Cardiac fibroblast (primary cell): ENCODE measurements at regions not wholly inside any gene's neighbourhood (a gene's known extent, or its start where the extent isn't known, plus 50 kb on each side); places are given as distances from the start of the nearest gene placed in this dataset.

Experiments
- DNase-seq, 2 donors: peaks; one replicate each; pipeline versions ENCODE4 v3.0.0 to v3.0.0-alpha.2; 2010; ENCODE audit warnings: low read depth in 2 of 2
- H3K4me3 ChIP-seq, 2 donors: replicated peaks in 1 of 2; 1 replicate in 1 of 2; 2 replicates in 1 of 2; pipeline ENCODE4 v1.5.1; 2011; ENCODE audit warnings: low read depth in 2 of 2, low read length in 2 of 2, mild to moderate bottlenecking in 2 of 2, moderate library complexity in 1 of 2
- TF ChIP-seq, protein P1 (sequence below): IDR thresholded peaks from one replicate; pipeline ENCODE4 v1.5.1; 2011; ENCODE audit warnings: low read depth, mild to moderate bottlenecking, low read length, inconsistent platforms

GRCh38 chr18:70425236-70425635 is 136.4 kb downstream of the SOCS6 start:
- no peak overlapping the region for H3K4me3 ChIP-seq
- no peak for DNase-seq
- TF ChIP-seq, protein P1, sequence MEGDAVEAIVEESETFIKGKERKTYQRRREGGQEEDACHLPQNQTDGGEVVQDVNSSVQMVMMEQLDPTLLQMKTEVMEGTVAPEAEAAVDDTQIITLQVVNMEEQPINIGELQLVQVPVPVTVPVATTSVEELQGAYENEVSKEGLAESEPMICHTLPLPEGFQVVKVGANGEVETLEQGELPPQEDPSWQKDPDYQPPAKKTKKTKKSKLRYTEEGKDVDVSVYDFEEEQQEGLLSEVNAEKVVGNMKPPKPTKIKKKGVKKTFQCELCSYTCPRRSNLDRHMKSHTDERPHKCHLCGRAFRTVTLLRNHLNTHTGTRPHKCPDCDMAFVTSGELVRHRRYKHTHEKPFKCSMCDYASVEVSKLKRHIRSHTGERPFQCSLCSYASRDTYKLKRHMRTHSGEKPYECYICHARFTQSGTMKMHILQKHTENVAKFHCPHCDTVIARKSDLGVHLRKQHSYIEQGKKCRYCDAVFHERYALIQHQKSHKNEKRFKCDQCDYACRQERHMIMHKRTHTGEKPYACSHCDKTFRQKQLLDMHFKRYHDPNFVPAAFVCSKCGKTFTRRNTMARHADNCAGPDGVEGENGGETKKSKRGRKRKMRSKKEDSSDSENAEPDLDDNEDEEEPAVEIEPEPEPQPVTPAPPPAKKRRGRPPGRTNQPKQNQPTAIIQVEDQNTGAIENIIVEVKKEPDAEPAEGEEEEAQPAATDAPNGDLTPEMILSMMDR, result no peak

GRCh38 chr18:70423988-70424387 is 135.1 kb downstream of the SOCS6 start:
- no peak overlapping the region for H3K4me3 ChIP-seq
- TF ChIP-seq, protein P1, result no peak
- peak in 1 of 2 donors; percentile 28 for DNase-seq

DNA sequence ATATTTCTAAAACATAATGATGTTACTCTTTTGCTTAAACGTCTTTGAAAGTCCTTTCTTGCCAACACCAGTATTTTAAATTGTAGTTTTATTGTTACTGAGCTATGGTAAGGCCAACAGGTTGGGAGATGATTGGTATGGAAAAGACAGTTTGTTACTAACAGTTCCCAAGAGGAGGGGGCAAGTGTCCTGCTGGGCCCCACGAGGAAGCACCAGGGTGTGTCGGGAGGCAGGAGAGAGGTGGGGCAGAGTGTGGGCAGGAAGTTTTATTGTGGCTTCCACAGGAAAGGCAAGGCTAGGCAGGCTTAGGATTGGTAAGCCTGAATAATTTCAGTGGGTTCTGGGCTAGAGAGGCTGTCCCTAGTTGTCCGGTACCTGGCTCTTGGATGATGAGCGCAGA is 134.3 kb downstream of the SOCS6 start:
- TF ChIP-seq, protein P1, result no peak
- H3K4me3 ChIP-seq, result no peak overlapping the region
- DNase-seq, result no peak

- H3K4me3 ChIP-seq, result no peak overlapping the region
- TF ChIP-seq, protein P1, result no peak
- peak in 1 of 2 donors; percentile 51 for DNase-seq
These were observed 133.6 kb downstream of the SOCS6 start for GRCh38 chr18:70422391-70422965.

DNA sequence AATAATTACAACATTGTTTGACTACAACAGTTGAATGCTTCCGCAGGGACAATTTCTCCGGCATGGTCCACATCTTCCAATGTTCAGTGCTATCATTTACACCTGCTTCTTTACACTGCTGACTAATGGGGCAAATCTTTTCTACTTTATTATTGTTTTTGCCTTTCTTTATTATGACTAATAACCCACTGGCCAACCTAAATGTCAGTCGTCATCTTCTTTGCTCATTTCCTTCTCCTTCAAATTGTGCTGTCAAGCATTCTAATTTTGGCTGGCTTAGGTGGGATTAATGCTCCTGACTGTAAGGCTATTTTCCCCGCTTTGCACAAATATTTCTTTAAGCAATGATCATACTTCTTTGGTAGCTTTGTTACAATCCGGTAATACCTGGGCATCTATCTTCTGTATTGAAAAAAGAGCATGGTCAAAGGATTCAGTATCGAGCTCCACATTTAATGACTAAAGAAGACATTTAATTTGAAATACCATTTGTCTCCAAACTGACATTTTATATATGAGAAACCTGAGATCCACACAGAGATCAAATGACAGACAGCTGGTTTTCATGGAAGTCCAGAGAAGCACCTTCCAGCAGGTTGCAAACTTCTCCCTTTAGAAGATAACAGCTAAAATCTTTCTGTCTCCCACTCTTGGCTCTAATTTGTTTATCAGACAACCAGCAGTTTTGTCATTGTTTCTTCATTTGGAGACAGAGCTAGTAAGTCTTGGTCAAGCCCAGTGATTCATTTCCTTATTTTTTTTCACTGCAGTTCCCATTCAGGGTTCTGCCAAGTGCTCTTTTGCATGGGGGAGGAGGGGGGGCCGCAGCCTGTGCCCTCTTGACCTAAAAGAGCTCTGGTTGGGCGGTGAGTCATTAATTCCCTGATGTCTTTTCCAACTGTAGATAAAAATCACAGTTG is 132.9 kb downstream of the SOCS6 start:
- H3K4me3 ChIP-seq, result no peak overlapping the region
- peak; percentile 95 to 97 for DNase-seq
- TF ChIP-seq, protein P1, result no peak

DNA sequence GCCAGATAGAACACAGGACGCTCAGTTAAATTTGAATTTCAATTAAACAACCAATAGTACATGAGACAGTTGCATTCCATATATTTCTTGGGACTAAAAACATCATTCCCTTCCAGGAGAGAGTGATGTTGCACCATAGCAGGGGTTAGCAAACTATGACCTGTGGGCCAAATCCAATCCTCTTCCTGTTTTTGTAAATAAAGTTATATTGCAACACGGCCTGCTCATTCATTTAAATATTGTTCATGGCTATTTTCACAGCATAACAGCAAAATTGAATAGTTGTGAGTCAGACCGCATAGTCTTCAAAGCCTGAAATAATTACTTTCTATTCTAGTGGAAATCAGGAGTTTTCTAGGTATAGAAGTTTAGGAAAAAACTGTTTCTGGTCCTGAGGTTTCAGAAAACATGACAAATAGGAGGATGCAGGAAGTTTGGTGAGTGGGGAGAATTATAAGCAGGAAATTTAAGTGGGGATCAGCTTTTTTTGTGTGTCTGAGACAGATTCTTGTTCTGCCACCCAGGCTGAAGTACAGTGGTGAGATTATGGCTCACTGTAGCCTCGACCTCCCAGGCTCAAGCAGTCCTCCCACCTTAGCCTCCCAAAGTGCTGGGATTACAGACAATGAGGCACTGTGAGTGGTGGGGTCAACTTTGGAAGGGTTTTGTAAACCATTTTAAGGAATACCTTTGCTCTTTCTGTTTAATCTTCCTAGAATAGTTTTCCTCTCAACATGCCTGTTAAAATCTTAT is 131.5 kb downstream of the SOCS6 start:
- TF ChIP-seq, protein P1, result no peak
- DNase-seq, result peak; percentile 89 to 92
- no peak overlapping the region for H3K4me3 ChIP-seq
